Uterus (tissue), 3 donors: ENCODE measurements at regions not wholly inside any gene's neighbourhood (a gene's known extent, or its start where the extent isn't known, plus 50 kb on each side); places are given as distances from the start of the nearest gene placed in this dataset.

ENCODE experiments used
- DNase-seq, 2 donors: peaks; one replicate each; pipeline ENCODE4 v3.0.0-alpha.2; 2019 to 2020
- H3K27ac ChIP-seq, 2 donors: fragments of 200-600 bp; sonication (generic); 1 replicate in 1 of 2; 2 replicates in 1 of 2; pipeline ENCODE4 v1.5.1; 2016 to 2018
- H3K27me3 ChIP-seq, 2 donors: fragments of 200-600 bp; sonication (generic); one replicate each; pipeline ENCODE4 v1.5.1; 2018 to 2019; ENCODE audit warnings: control low read depth in 1 of 2
- H3K36me3 ChIP-seq, 2 donors: fragments of 200-600 bp; sonication (generic); one replicate each; pipeline ENCODE4 v1.5.1; 2019; ENCODE audit warnings: control low read depth in 1 of 2
- H3K4me1 ChIP-seq, 2 donors: fragments of 200-600 bp; sonication (generic); one replicate each; pipeline ENCODE4 v1.5.1; 2018 to 2019; ENCODE audit warnings: control low read depth in 1 of 2
- H3K4me3 ChIP-seq, 2 donors: fragments of 200-600 bp; sonication (generic); 1 replicate in 1 of 2; 2 replicates in 1 of 2; pipeline ENCODE4 v1.5.1; 2018 to 2019; ENCODE audit warnings: mild to moderate bottlenecking in 1 of 2
- H3K9me3 ChIP-seq, 2 donors: fragments of 200-600 bp; sonication (generic); one replicate each; pipeline ENCODE4 v1.5.1; 2019; ENCODE audit warnings: control low read depth in 1 of 2
- CTCF ChIP-seq, 4 experiments: fragments of 200-600 bp in 2 of 4; fragments of 450-650 bp in 2 of 4; sonication (generic) in 2 of 4; IDR thresholded peaks; one replicate each; pipeline ENCODE4 v1.5.1; 2016 to 2019; ENCODE audit warnings: antibody characterized with exemption in 4 of 4, mild to moderate bottlenecking in 2 of 4, moderate library complexity in 1 of 4
- POLR2A ChIP-seq, 2 donors: fragments of 450-650 bp; IDR thresholded peaks; one replicate each; pipeline ENCODE4 v1.6.1; 2016; ENCODE audit warnings: antibody characterized with exemption in 2 of 2, mild to moderate bottlenecking in 1 of 2, moderate library complexity in 1 of 2
- intact Hi-C: fragments of 100-400 bp; cut with DNase I; formaldehyde crosslinking; loops from one replicate; pipeline ENCODE4 v1.15.1; 2023; ENCODE audit warnings: low total_unique reads
- donor health status: DM: yes; HTN: yes; CAD: no.

- no peak for DNase-seq
- no peak overlapping the region for H3K4me3 ChIP-seq
- H3K27me3 ChIP-seq = no peaks in the 10 kb centered on the region
- intact Hi-C loops = no loop called here
- H3K9me3 ChIP-seq = no peaks in the 10 kb centered on the region
- H3K36me3 ChIP-seq = no peaks in the 10 kb centered on the region
- no peak overlapping the region for H3K27ac ChIP-seq
- no peaks in the 10 kb centered on the region for H3K4me1 ChIP-seq
- TF ChIP-seq POLR2A (IDR thresholded peaks at IDR 0.05) = no peak
- TF ChIP-seq CTCF (IDR thresholded peaks at IDR 0.05) = no peak
These were observed 57.8 kb upstream of the TRPM3 start for GRCh38 chr9:71179183-71179582.

GRCh38 chr9:71177901-71178300 is 56.5 kb upstream of the TRPM3 start:
- no peaks in the 10 kb centered on the region for H3K9me3 ChIP-seq
- H3K27me3 ChIP-seq = no peaks in the 10 kb centered on the region
- H3K36me3 ChIP-seq = no peaks in the 10 kb centered on the region
- no peak overlapping the region for H3K27ac ChIP-seq
- intact Hi-C loops = no loop called here
- DNase-seq = no peak
- TF ChIP-seq CTCF (IDR thresholded peaks at IDR 0.05) (no peak), POLR2A (IDR thresholded peaks at IDR 0.05) (no peak)
- H3K4me3 ChIP-seq = no peak overlapping the region
- H3K4me1 ChIP-seq = no peaks in the 10 kb centered on the region

GRCh38 chr9:71171517-71171916 is 50.1 kb upstream of the TRPM3 start:
- Histone ChIP-seq H3K36me3 (no peaks in the 10 kb centered on the region), H3K27ac (no peak overlapping the region), H3K9me3 (no peaks in the 10 kb centered on the region), H3K27me3 (no peaks in the 10 kb centered on the region), H3K4me1 (no peaks in the 10 kb centered on the region), H3K4me3 (no peak overlapping the region)
- no peak for TF ChIP-seq POLR2A (IDR thresholded peaks at IDR 0.05)
- no peak for TF ChIP-seq CTCF (IDR thresholded peaks at IDR 0.05)
- DNase-seq = no peak
- intact Hi-C loops = no loop called here
